HG03571 (cell line): ENCODE measurements at regions not wholly inside any gene's neighbourhood (a gene's known extent, or its start where the extent isn't known, plus 50 kb on each side); places are given as distances from the start of the nearest gene placed in this dataset.

ENCODE experiments used
- ATAC-seq: cut with Tn5 transposase; IDR thresholded peaks from one replicate; pipeline ENCODE4 v1.9.1; 2021; ENCODE audit not compliant: unreplicated experiment

DNA sequence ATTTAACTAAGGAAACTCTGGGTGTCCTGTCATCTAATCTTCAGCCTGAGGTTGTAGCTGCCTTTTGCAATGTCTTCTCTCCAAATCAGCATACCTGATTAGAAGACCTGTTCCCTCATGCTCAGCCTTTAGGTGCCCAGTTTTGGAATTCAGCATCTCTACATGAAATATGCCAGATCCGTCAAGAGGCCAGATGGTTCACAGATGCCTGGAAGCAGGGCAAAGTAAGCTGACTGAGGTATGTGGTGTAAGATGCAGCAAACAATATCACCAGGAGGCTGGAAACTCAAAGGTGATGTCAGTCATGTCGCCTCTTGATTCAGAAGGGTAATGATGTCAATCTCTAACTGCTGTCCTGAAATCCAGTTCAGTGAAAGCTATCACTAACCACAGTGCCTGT, 324.4 kb downstream of the PRELID2 start:
- no peak for ATAC-seq

DNA sequence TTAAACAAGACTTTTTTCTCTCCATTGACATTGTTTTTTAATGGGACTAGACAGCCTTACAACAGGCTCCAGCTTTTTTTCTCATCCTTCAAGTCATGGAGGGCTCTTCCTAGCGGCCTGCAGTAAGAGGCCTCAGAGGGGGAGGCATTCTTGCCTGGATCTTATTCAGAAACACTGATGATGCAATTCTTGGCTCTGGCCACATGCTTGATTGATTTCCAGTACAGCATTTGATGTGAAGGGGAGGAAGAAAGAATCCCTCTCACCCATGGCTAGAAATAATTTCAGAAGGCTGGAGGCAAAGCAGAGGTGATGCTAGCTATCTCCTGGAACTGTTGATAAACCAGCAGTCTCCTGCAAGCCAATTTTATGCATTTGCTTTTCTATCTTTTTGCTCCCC, 324.8 kb downstream of the PRELID2 start:
- ATAC-seq: no peak

DNA sequence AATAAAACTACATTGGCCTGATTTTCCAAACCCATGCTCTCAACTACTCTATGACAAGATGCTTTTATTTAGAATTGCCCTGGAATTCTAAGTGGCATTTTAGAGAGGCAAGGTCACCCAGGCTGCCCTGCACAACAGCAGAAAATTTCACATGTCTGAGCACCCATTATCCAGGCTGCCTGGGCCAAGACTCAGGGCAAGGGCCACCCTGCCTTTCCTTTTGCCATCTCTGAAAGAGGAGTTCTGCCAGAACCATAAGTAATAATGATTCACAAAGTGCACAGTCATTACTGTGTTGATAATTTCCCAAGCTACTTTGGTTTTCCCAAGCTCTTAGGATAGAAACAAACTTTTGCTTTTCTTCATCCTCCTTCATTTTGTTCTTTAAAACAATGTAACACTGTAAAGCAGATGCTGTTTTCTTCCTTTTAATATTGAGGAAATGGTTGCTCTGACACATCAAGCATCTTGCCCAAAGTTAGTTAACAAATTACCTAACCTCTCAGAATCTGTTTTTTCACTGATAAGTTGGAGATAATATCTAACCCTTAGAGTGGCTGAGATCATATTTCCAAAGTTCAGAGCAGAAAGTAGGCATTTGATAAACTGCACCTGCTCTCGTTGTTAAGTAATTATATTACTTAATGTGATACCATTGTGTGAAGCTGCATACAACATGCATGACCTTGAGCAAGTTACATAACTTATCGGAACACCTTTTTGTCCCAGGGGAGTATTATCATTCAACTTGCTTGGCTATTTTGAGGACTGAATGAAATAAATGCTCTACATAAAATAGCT, 325.6 kb downstream of the PRELID2 start:
- no peak for ATAC-seq

DNA sequence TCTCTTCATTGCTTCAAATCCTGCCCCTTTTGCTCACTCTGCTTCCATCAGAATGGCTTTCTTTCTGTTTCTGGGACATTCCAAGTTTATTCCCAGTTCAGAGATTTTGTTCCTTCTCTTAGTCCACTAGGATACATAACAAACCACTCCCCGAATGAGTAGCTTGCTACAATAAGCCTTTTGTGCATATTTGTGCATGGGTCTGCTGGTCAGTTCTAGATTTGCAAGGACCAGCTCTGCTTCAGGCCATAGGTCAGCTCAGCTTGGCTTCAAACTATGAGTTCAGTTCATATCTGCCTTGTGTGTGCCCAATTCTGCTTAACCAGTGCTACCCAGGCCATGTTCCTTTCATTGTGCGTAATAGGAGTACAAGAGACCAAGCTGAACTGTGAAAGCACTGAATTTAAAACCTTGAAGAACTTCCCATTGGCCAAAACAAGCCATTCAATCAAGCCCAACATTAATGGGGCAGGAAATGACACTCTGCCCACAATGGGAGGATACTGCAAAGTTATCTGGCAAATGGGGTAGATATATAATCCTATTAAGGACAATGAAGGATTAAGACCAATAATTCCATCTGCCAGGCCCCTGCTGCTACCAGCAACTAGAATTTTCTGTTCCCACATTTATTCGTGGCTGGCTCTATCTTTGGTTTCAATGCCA, 328.8 kb downstream of the PRELID2 start:
- ATAC-seq: no peak

DNA sequence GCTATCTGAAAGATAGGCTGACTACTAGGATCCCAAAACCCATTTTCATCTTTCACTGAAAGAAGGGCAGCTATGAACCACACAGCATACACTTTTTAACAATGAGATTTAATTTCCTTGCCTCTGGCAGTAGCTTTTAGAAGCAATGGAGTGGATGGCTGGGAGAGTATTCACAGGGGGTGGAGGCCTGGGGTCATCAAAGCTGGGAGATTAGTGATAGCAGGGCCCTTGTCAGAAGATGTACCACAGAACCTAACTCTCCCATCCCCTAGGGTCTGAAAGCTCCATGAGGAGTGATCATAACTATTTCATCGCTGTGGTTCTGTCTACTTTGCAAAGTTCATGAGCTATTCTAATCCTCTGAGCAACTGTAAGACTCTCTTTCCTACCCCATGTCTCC, 332.2 kb downstream of the PRELID2 start:
- no peak for ATAC-seq

DNA sequence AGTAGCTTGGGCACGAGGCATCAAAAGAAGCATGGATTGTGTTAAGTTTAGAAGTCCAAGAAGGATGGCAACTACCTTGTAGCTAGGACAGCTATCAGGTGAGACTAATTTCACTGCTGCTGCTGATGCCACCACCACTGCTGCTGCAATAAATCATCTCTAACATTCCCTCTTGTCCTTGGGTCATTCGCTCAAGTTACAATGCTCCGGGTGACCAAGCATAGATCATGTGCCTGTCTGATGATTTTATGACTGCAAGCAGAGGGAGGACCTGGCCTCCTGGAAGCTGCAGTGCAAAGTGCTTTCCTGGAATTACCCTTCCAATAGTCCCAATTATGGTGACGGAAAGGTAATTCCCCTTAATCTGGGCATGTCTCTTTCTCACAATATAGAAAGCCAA, 334.4 kb downstream of the PRELID2 start:
- no peak for ATAC-seq

DNA sequence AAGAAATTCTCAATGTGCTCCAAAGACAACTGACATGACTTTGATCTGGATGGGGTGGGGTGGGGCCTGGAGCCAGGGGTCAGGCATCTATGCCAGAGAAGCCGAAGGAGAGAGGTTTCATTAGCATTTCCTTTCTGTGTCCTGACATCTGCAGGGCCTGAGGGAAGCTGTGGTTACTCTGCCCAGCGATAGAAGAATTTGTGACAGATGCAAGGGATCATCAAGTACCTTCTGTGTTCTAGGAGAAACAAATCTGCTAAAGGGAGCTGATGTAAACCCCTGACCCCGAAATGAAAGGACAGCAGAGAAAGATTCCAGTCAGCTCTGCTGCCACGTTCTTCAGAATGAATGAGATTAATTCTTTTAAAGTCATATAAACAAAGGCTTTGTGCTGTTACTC, 335.7 kb downstream of the PRELID2 start:
- ATAC-seq: no peak

DNA sequence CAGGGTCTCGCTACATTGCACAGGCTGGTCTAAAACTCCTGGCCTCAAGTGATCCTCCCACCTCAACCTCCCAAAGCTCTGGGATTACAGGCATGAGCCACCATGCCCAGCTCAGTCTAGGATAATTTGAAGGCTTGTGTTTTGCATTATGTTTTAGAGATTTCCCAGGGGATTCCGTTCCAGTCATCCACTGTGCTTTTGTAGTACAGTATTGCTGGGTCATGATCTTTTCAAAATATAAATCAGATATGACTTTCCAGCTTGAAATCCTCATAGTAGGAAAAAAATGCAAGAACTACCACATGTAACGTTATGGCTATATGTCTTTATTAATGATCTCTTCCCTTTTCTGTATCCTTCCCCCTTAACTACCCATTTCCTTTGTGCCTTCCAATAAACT, 338.1 kb downstream of the PRELID2 start:
- ATAC-seq: no peak

DNA sequence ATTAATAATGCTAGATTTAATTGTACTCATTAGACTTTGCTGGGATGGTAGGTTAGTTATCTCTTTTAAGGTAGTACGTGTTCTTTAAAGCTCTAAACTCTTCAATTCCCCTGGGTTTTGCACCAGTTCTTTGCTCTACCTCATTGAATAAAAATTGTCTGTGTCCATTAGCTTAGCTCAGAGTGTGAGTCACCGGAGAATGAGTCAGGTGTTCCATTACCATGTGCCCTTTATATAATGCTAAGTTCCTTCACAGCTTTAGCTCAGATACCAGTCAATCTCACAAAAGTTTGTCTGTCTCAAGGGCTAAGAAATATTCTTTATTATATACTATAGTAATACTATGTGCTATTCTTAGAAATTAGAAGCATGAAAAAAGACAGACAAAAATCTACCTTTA, 339.4 kb downstream of the PRELID2 start:
- no peak for ATAC-seq

DNA sequence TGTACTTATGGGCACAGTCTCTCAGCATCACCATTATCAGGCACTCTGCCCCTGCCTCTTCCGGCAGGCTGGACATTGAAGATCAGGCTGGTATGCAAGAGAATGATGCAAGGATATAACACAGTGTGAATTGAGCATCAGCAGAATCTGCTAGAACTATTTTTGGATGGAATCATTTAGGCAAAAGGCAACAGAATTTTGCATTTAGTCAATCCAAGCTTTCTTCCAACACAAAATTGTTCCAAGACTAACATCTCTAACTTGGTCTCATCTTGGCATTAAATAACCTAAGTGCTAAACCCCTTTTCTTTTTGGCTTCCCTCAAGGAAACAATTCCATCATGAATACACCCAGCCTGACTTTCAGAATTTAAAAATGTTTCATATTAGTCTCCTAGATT, 339.9 kb downstream of the PRELID2 start:
- ATAC-seq: no peak

DNA sequence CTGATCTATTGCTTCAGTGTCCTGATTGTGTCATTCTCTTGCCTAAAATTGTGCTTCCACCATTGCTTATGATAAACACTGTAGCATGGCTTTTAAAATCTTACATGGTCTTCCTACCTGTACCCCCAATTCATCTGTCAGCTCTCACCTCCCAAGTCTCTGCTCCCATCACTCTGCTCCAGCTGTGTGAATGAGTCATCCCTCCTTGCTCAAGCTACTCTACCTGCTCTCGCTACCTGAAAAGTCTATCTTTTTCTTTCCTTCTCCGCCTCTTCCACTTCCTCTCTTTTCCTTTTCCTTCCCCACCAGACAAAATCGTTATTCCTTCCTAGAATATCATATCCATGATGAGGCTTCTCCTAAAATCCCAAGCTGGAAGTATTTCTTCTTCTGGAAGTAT, 341.7 kb downstream of the PRELID2 start:
- no peak for ATAC-seq

DNA sequence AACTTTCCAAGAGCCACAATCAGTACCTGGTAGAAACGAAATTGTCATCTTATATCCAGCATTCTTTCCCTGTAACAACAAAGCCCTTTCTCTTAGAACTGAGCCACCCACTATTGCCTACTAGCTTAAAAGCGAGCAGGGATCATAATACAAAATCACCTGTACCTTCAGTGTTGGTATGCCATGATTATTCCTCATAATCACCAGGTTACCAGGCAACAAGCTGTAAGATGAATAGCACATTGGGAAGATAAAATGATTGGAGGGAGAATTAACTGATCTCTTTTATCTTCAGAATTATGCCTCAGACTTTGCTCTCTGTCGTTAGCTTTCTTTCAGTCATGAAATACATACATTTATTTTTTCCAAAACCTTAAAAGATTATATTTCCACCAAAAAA, 345.6 kb downstream of the PRELID2 start:
- ATAC-seq: no peak

DNA sequence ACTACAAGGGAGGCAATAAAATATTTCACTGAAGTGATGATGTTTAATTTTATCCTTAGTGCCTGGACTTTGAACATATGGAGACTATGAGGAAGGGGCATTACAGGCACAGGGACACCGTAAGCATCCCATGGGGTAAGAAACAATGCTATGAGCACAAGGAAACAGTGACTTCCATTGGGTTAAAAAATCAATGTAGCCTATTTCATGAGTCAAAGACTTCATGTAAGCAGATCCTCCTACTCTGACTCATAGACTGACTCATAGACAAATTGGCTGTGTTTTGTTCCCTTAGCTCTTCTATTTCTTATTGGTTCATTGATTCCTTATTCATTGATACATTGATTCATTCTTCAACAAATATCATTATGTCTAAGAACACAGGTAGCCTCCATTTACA, 351.0 kb downstream of the PRELID2 start:
- ATAC-seq: no peak

DNA sequence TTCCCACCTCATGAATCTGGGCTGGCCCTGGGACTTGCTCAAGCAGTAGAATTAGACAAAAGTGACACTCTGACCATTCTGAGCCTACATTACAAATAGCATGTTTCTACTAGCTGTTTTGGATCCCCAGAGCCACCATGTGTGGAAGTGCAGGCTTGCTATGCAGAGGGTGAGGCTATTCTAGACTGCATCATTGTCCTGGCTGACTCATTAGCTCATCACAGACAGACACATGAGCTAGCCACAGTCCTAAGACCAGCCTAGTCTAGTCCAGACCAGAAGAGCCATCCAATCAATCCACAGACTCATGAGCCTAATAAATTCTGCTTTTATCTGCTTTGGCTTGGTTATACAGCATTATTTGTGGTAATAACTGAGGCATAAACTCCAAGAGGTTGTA, 351.9 kb downstream of the PRELID2 start:
- ATAC-seq: no peak

DNA sequence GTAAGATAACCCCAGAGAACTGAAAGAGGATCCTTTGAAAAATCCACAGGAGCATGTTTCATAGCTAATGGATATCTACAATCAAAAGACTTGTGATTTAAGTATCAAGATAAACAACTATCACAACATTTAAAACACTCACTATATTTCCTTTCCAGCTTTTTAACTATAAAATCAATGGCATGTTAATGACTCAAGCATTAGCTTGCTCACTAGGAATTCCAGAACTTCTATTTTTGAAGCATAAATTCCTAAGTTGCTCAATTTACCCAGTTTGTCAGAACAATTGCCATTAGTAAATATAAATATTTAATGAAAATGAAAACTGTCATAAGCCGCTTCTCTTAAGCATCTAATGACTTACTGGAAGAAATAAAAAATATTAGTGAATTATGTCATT, 355.3 kb downstream of the PRELID2 start:
- ATAC-seq: no peak

DNA sequence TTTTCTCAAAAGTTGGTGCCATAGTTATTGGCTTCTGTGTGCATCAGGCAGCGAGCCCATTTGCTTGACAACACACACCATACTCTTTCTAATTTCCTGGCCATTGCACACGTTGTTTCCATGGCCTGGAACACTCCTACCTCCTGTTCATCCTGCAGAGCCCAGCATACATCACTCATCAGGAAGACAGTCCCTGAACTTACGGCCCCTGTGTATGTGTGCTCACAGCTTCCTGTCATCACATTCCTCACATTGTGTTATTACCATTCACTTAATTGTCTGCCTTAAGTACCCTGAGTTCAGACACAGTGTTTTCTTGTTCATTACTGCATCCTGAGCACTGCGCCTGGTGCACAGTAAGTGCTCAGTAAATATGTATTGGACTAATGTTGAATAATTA, 355.9 kb downstream of the PRELID2 start:
- no peak for ATAC-seq

DNA sequence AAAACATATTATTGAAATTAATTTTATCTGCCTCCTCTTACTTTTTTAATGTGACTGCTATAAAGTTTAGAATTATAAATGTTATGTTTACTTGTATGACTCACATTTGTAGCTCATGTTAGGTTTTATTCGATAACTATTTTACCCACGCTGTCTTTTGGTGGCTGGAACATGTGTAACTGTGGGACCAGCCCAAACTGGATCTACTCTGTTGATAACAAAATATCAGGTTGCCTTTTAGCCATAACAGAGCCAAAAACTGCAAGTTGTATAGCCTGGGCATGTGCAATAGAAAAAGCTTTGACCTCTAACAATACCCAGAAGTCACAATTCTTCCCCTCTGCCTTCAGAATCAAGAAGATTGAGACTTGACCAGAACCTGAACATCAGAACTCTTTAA, 356.5 kb downstream of the PRELID2 start:
- ATAC-seq: no peak

DNA sequence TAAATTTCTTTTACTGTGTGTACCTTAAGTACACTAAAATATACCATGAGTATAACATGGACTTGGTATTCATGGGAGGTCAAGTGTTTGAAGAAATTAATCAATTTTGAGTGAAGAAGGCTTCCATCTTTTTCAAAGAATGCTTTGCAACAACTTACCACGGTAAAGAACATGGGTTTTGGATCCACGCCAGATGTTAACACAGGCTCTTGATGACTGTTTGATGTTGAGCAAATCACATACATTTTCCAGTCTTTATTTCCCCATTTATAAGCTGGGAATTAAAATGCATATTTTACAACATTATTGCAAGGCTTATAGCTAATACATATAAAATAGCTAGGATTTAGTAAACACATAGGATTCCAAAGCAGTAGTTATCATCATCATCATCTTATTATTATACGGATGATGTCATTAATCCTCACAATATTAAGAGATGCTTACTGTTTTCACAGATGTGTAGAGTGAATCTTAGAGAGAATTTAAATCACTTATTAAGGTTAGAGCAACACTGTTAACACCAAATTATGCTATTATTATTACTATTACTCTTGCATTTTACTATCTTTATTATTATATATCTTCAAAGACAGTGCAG, 362.0 kb downstream of the PRELID2 start:
- ATAC-seq: no peak

DNA sequence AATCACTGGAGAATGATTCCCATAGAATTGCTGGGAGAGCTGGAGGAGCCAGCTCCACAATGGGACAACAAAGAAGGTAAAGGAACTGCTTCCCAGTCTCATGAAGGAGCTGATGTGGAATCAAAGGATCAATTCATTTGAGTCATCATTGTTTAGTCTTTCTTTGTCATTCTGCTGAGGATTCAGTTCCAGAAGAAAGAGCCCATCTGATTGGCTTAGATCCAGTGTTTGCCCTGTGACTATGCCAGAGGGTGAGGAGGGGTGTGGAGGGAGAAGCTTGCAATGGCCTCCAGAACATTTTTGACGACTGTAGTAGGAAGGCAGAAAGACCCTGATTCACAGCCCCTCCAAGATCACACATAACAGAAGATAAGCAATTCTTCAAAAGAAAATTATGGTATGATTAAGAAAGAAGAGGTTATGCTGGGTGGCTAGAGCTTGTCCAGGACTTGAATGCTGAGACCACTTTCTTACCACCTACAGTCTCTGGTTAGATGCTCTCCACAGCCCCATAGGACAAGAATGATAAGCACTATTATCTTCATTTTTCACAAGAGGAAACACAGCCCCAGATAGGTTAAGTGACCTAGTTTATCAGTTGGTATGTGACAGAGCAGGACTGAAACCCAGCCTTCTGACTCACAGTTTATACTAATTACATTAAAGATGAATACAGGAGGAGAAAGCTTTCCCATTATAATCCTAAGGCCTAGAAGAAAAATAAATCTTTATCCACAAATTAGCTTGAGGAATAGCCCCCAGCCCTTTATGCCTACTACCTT, 363.1 kb downstream of the PRELID2 start:
- ATAC-seq: no peak

DNA sequence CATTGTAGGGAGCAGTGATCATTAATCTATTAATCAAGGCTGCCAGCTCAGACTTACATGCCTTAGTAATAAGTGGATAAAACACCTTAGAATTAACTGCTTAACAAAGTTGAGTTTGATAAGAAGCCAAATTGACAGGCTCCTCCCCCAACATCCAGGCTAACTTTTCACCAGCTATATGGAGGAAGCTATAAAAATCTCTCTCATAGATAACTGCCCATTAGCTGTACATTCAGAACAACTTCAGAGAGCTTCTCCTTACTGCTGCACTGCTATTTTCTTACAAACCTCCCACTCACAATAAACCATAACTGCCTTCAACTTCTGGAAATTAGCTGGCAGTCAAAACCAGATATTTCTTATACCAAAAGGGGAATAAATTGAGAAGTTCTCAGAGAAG, 364.1 kb downstream of the PRELID2 start:
- no peak for ATAC-seq

DNA sequence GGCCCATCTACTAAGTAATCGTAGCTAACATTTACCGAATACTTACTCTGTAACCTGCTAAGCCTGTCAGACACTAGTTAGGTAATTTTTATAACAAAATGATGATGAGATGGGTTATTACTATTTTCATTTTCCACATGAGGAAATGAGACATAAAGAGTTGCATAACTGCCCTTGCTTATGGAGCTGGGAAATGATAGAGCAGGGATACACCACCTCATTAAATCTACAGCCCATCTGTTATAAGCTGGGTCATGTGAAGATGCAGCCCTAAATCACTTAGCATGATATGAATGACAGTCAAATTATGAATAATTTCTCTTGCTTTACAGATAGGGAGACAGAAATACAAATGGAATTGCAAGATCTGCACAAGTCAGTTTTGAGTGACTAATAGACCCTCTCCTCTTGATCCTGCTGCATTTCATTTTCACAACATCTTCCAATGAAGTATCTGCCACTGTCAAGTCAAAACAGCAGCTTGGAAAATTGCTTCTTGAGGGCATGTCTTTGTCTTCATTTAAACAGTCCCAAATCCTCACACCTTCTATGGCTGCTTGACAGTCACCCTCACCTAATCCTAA, 364.7 kb downstream of the PRELID2 start:
- no peak for ATAC-seq
